B cell (primary cell): ENCODE measurements at regions not wholly inside any gene's neighbourhood (a gene's known extent, or its start where the extent isn't known, plus 50 kb on each side); places are given as distances from the start of the nearest gene placed in this dataset.

Source experiments
- ATAC-seq: fragments of 200-7000 bp; cut with Tn5 transposase; one replicate; pipeline ENCODE4 v1.10.0; 2021; ENCODE audit warnings: low read depth, mild to moderate bottlenecking, moderate number of reproducible peaks, moderate library complexity
- CTCF ChIA-PET: fragments of 350-600 bp; sonication (Branson Sonifier 250); formaldehyde crosslinking; loops from one replicate; lab custom pipeline; 2021; ENCODE audit warnings: antibody characterized with exemption, inconsistent platforms; lab: Charles Lee
- POLR2A ChIA-PET: fragments of 350-600 bp; sonication (Branson Sonifier 250); formaldehyde crosslinking; loops from one replicate; lab custom pipeline; 2021; ENCODE audit warnings: antibody characterized with exemption; lab: Charles Lee
- DNase-seq: peaks from one replicate; pipeline ENCODE4 v3.0.0; 2013
- H2AFZ ChIP-seq: 2 replicates; pipeline ENCODE4 v1.6.1; 2012; ENCODE audit warnings: mild to moderate bottlenecking, low read depth, low read length; ENCODE audit not compliant: insufficient read depth, poor library complexity, severe bottlenecking
- H3K27ac ChIP-seq, 2 donors: 1 replicate in 1 of 2; 2 replicates in 1 of 2; pipeline ENCODE4 v1.5.1; 2012 to 2013; ENCODE audit warnings: low read length in 2 of 2, mild to moderate bottlenecking in 2 of 2, moderate library complexity in 1 of 2
- H3K27me3 ChIP-seq, 4 experiments: fragments of 200-600 bp in 1 of 4; sonication (generic) in 1 of 4; replicated peaks in 1 of 4; 1 replicate in 2 of 4; 2 replicates in 2 of 4; pipeline versions ENCODE4 v1.6.1 to v1.7.0; 2013 to 2016; ENCODE audit warnings: low read length in 3 of 4, mild to moderate bottlenecking in 2 of 4, mixed read lengths in 1 of 4, moderate library complexity in 1 of 4; ENCODE audit not compliant: insufficient read depth in 4 of 4, control insufficient read depth in 3 of 4; ENCODE audit errors: control extremely low read depth in 1 of 4
- H3K36me3 ChIP-seq, 2 experiments: replicated peaks in 1 of 2; 1 replicate in 1 of 2; 2 replicates in 1 of 2; pipeline versions ENCODE4 v1.6.1 to v1.7.1; 2013; ENCODE audit warnings: low read length in 1 of 2; ENCODE audit not compliant: insufficient read depth in 2 of 2, control insufficient read depth in 1 of 2; ENCODE audit errors: control extremely low read depth in 1 of 2, extremely low read depth in 1 of 2
- H3K4me1 ChIP-seq, 2 donors: fragments of 200-600 bp in 1 of 2; sonication (generic) in 1 of 2; 1 replicate in 1 of 2; 2 replicates in 1 of 2; pipeline versions ENCODE4 v1.5.1 to v1.6.1; 2013 to 2017; ENCODE audit warnings: low read length in 2 of 2; ENCODE audit not compliant: control insufficient read depth in 2 of 2, insufficient read depth in 2 of 2
- H3K4me2 ChIP-seq: replicated peaks from 2 replicates; pipeline ENCODE3; 2012; ENCODE audit warnings: mild to moderate bottlenecking, low read depth, low read length; ENCODE audit not compliant: poor library complexity, severe bottlenecking
- H3K4me3 ChIP-seq, 5 experiments: fragments of 200-600 bp in 1 of 5; sonication (generic) in 1 of 5; 1 replicate in 3 of 5; 2 replicates in 2 of 5; pipeline versions ENCODE4 v1.5.1 to v1.7.0; 2011 to 2016; ENCODE audit warnings: low read length in 4 of 5, mild to moderate bottlenecking in 4 of 5, low read depth in 2 of 5, control low read depth in 1 of 5, moderate library complexity in 1 of 5; ENCODE audit not compliant: insufficient read depth in 1 of 5; ENCODE audit errors: control extremely low read depth in 1 of 5, extremely low read depth in 1 of 5
- H3K79me2 ChIP-seq: fragments of 200-600 bp; sonication (generic); one replicate; pipeline ENCODE4 v1.6.0; 2016; ENCODE audit warnings: low read length; ENCODE audit not compliant: control insufficient read depth, insufficient read depth
- H3K9ac ChIP-seq: fragments of 200-600 bp; sonication (generic); 2 replicates; pipeline ENCODE4 v1.6.1; 2017; ENCODE audit warnings: mild to moderate bottlenecking, low read length, moderate library complexity
- H3K9me3 ChIP-seq, 3 donors: one replicate each; pipeline versions ENCODE4 v1.6.1 to v1.7.1; 2013; ENCODE audit warnings: low read length in 2 of 3; ENCODE audit not compliant: control insufficient read depth in 2 of 3, insufficient read depth in 1 of 3; ENCODE audit errors: control extremely low read depth in 1 of 3
- H4K20me1 ChIP-seq: 2 replicates; pipeline ENCODE4 v1.6.0; 2012; ENCODE audit warnings: mild to moderate bottlenecking, low read length; ENCODE audit not compliant: insufficient read depth, control insufficient read depth, poor library complexity, severe bottlenecking
- H3K27ac Mint-ChIP-seq: one replicate; pipeline ENCODE4 v1.8.0; 2021; ENCODE audit warnings: mixed read lengths
- H3K27me3 Mint-ChIP-seq: one replicate; pipeline ENCODE4 v1.8.0; 2021; ENCODE audit warnings: mixed read lengths
- H3K4me1 Mint-ChIP-seq: one replicate; pipeline ENCODE4 v1.8.0; 2021; ENCODE audit warnings: mixed read lengths
- H3K4me3 Mint-ChIP-seq: one replicate; pipeline ENCODE4 v1.8.0; 2021; ENCODE audit warnings: mixed read lengths
- H3K9me3 Mint-ChIP-seq: one replicate; pipeline ENCODE4 v1.8.0; 2022; ENCODE audit warnings: mixed read lengths; ENCODE audit not compliant: insufficient read depth
- EZH2 ChIP-seq: IDR thresholded peaks from 2 replicates; pipeline ENCODE4 v1.6.1; 2012; ENCODE audit warnings: borderline replicate concordance, low read depth, mild to moderate bottlenecking, moderate library complexity, low read length; ENCODE audit not compliant: insufficient read depth, poor library complexity, severe bottlenecking
- WGBS: methylation state at CpG from one replicate; pipeline ENCODE4 v1.1.5; 2013; ENCODE audit warnings: missing lambda C conversion rate; ENCODE audit not compliant: insufficient coverage; 5-methylcytosine and 5-hydroxymethylcytosine counted together
- intact Hi-C: fragments of 100-400 bp; cut with micrococcal nuclease; formaldehyde crosslinking; loops from one replicate; pipeline ENCODE4 v1.10.0; 2022
- TF ChIP-seq, protein P1 (sequence below): fragments of 200-600 bp; IDR thresholded peaks from one replicate; pipeline ENCODE4 v1.8.0; 2022; ENCODE audit warnings: antibody characterized with exemption, mild to moderate bottlenecking

DNA sequence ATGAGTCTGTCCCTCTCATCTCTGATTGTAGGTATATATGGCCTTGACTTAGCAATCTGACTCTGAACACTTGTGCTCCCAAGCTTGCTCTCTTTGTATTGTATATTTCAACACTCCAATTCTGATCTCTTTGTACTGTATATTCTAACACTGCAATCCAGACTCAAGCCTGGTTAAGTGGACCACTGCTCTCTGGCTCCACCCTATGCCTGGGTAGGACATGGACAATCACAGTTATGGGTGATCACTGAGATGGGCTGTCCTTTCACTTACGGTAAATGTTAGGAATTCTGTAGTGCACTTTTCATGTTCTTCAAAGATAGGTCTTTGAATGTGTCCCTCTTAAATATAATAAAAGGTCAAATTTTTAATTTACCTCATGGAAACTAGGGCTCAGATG, 165.1 kb downstream of the TLR4 start:
- intact Hi-C loops, result no loop called here
- no peaks in the 10 kb centered on the region for H3K9me3 Mint-ChIP-seq
- no peak overlapping the region for H3K4me3 Mint-ChIP-seq
- no peak overlapping the region for H3K27ac Mint-ChIP-seq
- Histone ChIP-seq H3K9ac (no peak overlapping the region), H3K79me2 (no peaks in the 10 kb centered on the region), H3K36me3 (no peaks in the 10 kb centered on the region), H2AFZ (no peak overlapping the region), H3K4me2 (no peak overlapping the region), H3K4me1 (no peaks in the 10 kb centered on the region), H3K9me3 (no peaks in the 10 kb centered on the region), H3K27me3 (no peaks in the 10 kb centered on the region), H3K27ac (no peak overlapping the region), H4K20me1 (no peaks in the 10 kb centered on the region), H3K4me3 (no peak overlapping the region)
- H3K4me1 Mint-ChIP-seq, result no peaks in the 10 kb centered on the region
- H3K27me3 Mint-ChIP-seq, result peaks cover 22% of the 10 kb centered on the region
- peak; percentile 8 for DNase-seq
- ChIA-PET CTCF (no interaction called here), POLR2A (no interaction called here)
- no CpG with 5 or more reads among the region's 1 CpG for WGBS
- ATAC-seq, result no peak
- TF ChIP-seq EZH2, result no peak
- TF ChIP-seq, protein P1, sequence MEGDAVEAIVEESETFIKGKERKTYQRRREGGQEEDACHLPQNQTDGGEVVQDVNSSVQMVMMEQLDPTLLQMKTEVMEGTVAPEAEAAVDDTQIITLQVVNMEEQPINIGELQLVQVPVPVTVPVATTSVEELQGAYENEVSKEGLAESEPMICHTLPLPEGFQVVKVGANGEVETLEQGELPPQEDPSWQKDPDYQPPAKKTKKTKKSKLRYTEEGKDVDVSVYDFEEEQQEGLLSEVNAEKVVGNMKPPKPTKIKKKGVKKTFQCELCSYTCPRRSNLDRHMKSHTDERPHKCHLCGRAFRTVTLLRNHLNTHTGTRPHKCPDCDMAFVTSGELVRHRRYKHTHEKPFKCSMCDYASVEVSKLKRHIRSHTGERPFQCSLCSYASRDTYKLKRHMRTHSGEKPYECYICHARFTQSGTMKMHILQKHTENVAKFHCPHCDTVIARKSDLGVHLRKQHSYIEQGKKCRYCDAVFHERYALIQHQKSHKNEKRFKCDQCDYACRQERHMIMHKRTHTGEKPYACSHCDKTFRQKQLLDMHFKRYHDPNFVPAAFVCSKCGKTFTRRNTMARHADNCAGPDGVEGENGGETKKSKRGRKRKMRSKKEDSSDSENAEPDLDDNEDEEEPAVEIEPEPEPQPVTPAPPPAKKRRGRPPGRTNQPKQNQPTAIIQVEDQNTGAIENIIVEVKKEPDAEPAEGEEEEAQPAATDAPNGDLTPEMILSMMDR, result no peak

DNA sequence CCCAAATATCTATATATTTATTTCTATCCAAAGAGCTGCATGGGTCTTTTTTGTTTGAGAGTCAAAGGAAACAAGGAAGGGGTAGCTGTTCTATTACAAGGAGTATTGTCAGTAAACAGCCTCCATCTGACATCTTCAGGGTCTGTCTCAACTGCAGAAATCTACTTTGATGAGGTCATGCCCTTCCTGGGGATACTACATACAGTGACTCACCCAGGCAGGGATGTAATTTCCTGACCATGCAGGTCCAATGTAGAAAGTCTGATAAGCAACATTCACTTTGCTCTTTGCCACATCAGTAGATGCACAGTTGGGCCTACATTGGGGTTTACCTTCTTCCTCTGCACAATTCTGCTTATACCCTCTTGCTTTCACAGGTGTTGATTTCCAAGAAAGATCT, 165.5 kb downstream of the TLR4 start:
- H3K27ac ChIP-seq, result no peak overlapping the region
- ChIA-PET POLR2A (no interaction called here), CTCF (no interaction called here)
- no peak overlapping the region for H3K9ac ChIP-seq
- no peak overlapping the region for H3K27ac Mint-ChIP-seq
- H3K36me3 ChIP-seq, result no peaks in the 10 kb centered on the region
- no peaks in the 10 kb centered on the region for H4K20me1 ChIP-seq
- H3K27me3 ChIP-seq, result no peaks in the 10 kb centered on the region
- H3K4me3 ChIP-seq, result no peak overlapping the region
- H3K79me2 ChIP-seq, result no peaks in the 10 kb centered on the region
- H3K4me3 Mint-ChIP-seq, result no peak overlapping the region
- no peaks in the 10 kb centered on the region for H3K9me3 ChIP-seq
- intact Hi-C loops, result no loop called here
- H3K27me3 Mint-ChIP-seq, result peaks cover 19% of the 10 kb centered on the region
- no peaks in the 10 kb centered on the region for H3K4me1 ChIP-seq
- no peak overlapping the region for H3K4me2 ChIP-seq
- no peak for DNase-seq
- ATAC-seq, result no peak
- no peaks in the 10 kb centered on the region for H3K9me3 Mint-ChIP-seq
- no peak for TF ChIP-seq EZH2
- TF ChIP-seq, protein P1, result no peak
- H2AFZ ChIP-seq, result no peak overlapping the region
- H3K4me1 Mint-ChIP-seq, result no peaks in the 10 kb centered on the region
